Jurkat, Clone E6-1 (cell line): ENCODE measurements at regions not wholly inside any gene's neighbourhood (a gene's known extent, or its start where the extent isn't known, plus 50 kb on each side); places are given as distances from the start of the nearest gene placed in this dataset.
"Not testable (repeated sequence)": the region's sequence is repeated elsewhere in the genome, so short reads cannot be mapped to it uniquely, and the experiment has no call there.

Source experiments
- DNase-seq: peaks from one replicate; pipeline ENCODE4 v3.0.0-alpha.2; 2011; ENCODE audit warnings: low read depth, low spot score
- H3K4me3 ChIP-seq: 2 replicates; pipeline ENCODE4 v1.5.1; 2011; ENCODE audit warnings: mild to moderate bottlenecking, low read length, control low read depth, moderate library complexity

DNA sequence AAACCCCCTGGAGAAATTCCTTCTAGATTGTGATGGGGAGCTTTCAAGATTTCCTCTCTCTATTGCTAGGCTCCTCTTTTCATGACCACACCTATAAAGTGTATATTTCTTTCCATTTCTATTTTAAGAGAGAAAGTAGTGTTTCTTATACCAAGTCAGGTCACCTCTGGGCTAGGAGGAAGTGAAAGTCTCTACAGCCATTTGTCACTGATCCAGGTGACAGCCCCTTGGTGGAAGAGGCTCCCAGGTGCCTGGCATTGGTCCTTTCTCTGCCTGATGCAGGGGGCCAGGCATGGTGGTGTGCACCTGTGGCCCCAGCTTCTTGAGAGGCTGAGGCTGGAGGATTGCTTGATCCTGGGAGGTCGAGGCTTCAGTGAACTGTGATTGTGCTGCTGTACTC lies 64.7 kb downstream of the DHCR7 start:
- no peak overlapping the region for H3K4me3 ChIP-seq
- no peak for DNase-seq

- no peak overlapping the region for H3K4me3 ChIP-seq
These were observed 66.2 kb downstream of the DHCR7 start for GRCh38 chr11:71381781-71382505.

DNA sequence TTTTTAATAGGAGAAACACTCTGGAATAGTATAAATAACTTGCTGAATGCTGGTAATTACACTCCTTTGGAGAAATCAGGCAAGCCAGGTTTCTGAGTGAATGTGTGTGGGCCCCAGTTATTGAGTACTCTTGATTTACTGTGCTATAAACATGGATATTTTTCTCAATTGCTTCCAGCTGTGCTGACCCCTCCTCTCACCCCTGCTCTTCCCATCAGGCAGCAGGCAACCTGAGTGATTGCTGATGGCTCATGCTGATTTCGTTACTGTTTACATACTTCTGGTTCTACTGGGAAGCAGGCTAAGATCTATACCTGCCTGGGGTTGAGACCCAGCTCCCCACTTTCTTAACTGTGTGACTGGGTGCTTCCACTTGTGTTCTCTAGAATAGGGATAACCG lies 68.5 kb downstream of the DHCR7 start:
- no peak for DNase-seq
- no peak overlapping the region for H3K4me3 ChIP-seq

More at GRCh38 chr11:71381781-71382505, 66.2 kb downstream of the DHCR7 start:
- DNase-seq = no peak

GRCh38 chr11:71373791-71374454 lies 74.3 kb downstream of the DHCR7 start:
- H3K4me3 ChIP-seq = no peak overlapping the region
- DNase-seq = no peak

- no peak overlapping the region for H3K4me3 ChIP-seq
- no peak for DNase-seq
These were observed 75.2 kb downstream of the DHCR7 start for GRCh38 chr11:71372693-71373657.

DNA sequence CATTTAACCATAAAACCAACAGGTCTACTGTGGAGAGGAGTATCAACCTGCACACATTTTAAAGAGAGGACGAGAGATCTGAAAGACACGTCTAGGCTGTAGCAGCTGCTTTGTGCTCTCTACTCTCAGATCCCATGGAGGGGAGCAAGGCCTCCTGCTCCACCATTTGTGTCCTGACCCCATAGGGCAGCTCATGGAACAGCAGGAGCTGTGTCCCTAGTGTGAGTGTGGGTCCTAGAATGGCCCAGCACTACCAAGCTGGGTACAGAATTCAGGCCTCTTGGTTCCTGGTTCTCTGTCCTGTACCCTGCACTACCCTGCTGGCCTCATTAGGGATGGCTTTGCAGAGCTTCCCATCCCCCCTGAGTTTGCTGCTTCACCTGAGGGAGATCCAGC lies 76.5 kb downstream of the DHCR7 start:
- no peak for DNase-seq

DNA sequence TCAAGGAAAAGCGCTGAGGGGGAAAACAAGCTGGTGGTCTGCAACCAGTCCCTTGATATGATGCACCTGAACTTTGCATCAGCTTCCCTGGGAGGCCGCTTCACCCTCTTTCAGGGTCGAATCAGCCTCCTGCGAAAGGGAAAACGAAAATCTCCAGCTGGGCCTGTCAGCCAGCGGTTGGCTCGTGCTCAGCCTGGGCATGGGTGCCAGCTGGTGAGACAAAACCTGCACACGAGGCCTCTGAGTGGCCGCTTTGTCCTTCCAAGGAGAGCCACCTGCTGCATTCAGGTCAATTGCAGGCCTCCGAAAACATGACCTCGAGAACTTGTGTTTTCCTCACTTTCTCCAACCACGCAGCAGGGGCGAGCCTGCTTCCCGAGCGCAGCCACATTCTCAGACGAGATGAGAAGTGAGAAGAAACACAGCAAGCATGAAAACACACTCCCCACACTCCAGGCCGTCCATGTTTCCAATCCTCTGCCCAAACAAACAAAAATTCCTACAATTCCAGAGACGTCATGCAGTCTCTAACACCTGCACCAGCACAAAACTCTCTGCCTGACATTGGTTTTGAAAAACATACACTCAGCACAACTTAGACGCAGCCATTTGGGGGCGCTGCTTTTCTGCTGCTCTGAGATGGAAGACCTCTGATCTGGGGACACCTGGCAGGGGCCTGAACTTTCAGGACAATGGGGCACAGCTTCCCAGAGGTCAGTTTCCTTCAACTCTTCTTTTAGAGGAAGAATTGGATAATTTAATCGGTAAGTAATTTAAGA lies 77.1 kb downstream of the DHCR7 start:
- no peak for DNase-seq
- H3K4me3 ChIP-seq = no peak overlapping the region

More for the DNA sequence above, 76.5 kb downstream of the DHCR7 start:
- H3K4me3 ChIP-seq = no peak overlapping the region

- DNase-seq = no peak
These were observed 78.0 kb downstream of the DHCR7 start for GRCh38 chr11:71370020-71370747.

GRCh38 chr11:71369411-71369810 lies 78.8 kb downstream of the DHCR7 start:
- H3K4me3 ChIP-seq = no peak overlapping the region
- DNase-seq = no peak

More at GRCh38 chr11:71370020-71370747, 78.0 kb downstream of the DHCR7 start:
- H3K4me3 ChIP-seq = no peak overlapping the region

DNA sequence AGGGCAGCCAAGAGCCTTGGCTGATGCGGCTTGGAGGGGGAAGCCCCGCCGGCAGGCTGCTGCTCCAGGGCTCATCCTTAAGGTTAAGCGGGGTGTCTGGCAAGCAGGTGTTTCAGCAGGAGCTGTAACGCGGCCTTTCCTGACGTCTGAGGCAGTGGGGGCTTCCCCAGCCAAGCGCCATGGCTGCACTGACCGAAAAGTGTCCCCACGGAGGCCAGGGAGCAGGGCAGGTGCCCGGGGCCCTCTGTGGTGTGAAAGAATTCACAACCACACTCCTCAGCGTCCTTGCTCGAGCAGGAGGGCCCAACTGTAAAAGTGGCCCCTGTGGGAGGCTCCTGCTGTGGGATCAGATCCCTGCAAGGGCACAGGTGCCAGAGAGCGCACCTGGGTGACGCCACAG lies 79.2 kb downstream of the DHCR7 start:
- DNase-seq = no peak
- H3K4me3 ChIP-seq = no peak overlapping the region

GRCh38 chr11:71367756-71368155 lies 80.4 kb downstream of the DHCR7 start:
- DNase-seq = no peak
- H3K4me3 ChIP-seq = no peak overlapping the region

DNA sequence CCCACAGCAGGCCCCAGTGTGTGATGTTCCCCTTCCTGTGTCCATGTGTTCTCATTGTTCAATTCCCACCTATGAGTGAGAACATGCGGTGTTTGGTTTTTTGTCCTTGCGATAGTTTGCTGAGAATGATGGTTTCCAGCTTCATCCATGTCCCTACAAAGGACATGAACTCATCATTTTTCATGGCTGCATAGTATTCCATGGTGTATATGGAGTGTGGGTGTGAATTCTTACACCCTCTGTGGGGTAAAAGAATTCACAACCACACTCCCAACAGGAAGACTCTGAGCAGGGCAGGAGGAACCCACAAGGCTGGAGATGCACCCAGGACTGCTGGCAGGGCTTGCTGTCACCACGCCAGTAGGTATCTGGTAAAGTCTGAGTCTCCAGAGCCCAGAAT lies 80.9 kb downstream of the DHCR7 start:
- DNase-seq, H3K4me3 ChIP-seq: not testable (repeated sequence)

DNA sequence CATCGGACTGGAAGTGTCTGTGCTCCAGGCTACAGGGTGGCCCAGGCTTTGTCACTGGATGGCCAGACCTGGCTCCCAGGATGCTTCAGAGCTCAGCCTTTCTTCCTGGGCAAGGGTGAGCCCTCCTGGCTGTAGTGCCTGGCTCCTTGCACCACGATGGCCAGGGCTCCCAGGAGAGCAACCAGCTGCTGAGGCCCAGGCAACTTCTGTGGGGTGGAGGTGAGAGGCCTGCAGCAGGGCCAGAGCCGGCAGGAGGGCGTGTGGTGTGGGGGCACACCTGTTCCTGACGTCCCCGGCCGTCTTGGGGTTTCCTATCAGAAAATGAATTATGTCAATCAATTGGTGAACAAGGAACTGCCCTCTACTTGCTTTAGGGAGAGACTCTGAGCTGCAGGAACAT lies 82.1 kb downstream of the DHCR7 start:
- H3K4me3 ChIP-seq = no peak overlapping the region
- no peak for DNase-seq

DNA sequence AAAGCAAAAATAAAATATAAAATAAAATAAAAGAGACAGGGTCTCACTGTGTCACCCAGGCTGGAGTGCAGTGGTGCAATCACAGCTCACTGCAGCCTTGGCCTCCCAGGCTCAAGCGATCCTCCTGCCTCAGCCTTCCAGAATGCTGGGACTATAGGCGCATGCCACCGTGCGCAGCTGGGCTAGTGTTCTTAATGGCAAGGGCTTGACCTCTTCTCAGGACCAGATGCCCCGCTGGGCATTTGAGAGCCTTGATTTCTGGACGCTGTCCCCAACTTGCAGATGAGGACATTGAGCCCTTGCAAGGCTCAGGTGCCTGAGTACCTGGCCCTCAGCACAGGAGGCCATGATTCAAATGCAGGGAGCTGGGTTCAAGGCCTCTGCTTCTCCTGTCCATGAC lies 82.6 kb downstream of the DHCR7 start:
- H3K4me3 ChIP-seq = no peak overlapping the region
- DNase-seq = no peak

DNA sequence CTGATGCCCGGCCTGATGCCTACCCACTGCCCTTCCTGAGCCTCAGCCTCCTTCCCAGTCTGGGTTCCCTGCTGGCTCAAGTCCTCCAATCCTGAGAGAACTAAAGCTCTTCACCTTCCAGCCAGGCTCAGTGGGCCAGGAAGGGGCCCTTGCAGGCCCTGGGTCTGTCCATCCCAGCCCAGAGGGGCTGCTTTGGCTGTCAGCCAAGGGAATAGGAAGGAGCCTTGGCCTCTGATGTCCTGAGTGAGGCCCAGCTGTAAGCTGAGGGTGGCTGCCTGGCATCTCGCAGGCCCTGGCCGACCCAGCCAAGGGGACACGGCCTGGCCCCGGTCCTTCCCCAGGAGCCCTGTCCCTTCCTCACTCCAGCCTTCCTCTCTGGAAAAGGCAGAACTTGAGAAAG lies 83.4 kb downstream of the DHCR7 start:
- no peak for DNase-seq
- H3K4me3 ChIP-seq = no peak overlapping the region

- no peak for DNase-seq
- H3K4me3 ChIP-seq = no peak overlapping the region
These were observed 84.0 kb downstream of the DHCR7 start for GRCh38 chr11:71364176-71364671.

DNA sequence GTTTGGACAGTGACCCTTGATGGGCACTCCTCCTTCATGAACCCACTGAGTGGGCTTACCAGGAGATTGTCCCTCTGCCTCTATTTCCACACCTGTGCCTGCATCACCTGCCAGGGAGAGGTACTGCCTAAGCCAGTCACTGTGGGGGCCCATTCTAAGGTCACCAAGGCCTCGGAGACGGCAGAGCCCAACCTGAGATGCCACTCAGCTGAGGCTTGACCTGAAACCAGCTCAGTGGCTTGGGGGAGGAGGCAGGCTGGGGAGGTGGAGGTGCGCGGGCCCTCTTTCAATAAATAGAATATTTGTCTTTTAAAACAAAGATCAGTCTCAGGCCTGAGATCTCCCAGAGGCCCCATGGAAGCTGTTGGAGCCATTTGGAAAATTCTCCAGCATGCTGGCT lies 84.5 kb downstream of the DHCR7 start:
- DNase-seq = no peak
- H3K4me3 ChIP-seq = no peak overlapping the region

- DNase-seq = no peak
- H3K4me3 ChIP-seq = no peak overlapping the region
These were observed 89.1 kb downstream of the DHCR7 start for GRCh38 chr11:71358963-71359567.
